ENCODE measurements at regions not wholly inside any gene's neighbourhood (a gene's known extent, or its start where the extent isn't known, plus 50 kb on each side); places are given as distances from the start of the nearest gene placed in this dataset.

DNA sequence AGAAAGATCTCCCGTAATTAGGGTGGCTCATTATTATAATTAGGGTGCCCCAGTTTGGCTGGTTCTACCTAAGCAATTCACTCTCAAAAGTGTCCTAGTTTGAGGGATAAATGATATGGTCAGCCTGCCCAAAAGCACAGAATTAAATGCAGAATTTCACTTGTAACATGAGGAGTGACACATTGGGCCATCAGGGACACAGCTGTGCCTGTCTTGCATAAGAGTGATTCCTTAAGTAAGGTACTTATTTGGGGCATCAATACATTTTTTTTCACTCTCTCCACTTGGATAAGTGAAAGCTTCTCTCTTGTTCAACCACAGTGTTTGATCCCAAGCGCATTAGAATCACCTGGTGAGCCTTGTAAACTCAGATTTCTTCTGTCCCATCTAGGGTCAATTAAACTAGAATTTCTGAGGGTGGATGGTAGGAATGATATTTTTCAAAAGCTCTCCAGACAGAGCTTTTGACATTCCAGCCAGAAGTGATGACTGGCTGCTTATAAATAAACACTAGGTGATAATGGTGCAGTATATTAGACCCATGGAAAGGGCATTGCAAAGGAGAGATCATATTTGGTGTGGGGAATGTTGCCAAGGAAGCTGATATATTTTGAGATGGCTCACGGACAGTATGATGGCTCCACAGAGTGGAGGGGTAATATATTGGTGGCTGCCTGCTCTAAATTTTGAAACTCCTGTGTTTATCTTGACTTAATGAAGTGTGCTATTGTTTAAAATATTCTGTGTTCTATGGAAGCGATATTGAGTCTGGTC lies 458.1 kb upstream of the RASGRP1 start:
- CTCF ChIA-PET = no interaction called here
- no peak for DNase-seq (ENCODE audit: extremely low spot score)
- POLR2A ChIA-PET = no interaction called here

GRCh38 chr15:39025321-39025720 lies 460.7 kb upstream of the RASGRP1 start:
- ChIA-PET CTCF (no interaction called here), POLR2A (no interaction called here)
- TF ChIP-seq, protein P1, sequence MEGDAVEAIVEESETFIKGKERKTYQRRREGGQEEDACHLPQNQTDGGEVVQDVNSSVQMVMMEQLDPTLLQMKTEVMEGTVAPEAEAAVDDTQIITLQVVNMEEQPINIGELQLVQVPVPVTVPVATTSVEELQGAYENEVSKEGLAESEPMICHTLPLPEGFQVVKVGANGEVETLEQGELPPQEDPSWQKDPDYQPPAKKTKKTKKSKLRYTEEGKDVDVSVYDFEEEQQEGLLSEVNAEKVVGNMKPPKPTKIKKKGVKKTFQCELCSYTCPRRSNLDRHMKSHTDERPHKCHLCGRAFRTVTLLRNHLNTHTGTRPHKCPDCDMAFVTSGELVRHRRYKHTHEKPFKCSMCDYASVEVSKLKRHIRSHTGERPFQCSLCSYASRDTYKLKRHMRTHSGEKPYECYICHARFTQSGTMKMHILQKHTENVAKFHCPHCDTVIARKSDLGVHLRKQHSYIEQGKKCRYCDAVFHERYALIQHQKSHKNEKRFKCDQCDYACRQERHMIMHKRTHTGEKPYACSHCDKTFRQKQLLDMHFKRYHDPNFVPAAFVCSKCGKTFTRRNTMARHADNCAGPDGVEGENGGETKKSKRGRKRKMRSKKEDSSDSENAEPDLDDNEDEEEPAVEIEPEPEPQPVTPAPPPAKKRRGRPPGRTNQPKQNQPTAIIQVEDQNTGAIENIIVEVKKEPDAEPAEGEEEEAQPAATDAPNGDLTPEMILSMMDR (IDR thresholded peaks at IDR 0.05; ENCODE audit: control extremely low read depth, extremely low read depth, low read depth, missing control alignments) = no peak
- no peak for DNase-seq (ENCODE audit: extremely low spot score)

More for the DNA sequence above, 458.1 kb upstream of the RASGRP1 start:
- TF ChIP-seq, protein P1 (IDR thresholded peaks at IDR 0.05; ENCODE audit: control extremely low read depth, extremely low read depth, low read depth, missing control alignments) = no peak

GRCh38 chr15:39025881-39026280 lies 461.3 kb upstream of the RASGRP1 start:
- CTCF ChIA-PET = interaction anchor here (1.1 kb wide), 1 partner anchor 169 kb away, joined by 3 read pairs; no protein-coding TSS in a partner anchor
- POLR2A ChIA-PET = no interaction called here
- no peak for DNase-seq (ENCODE audit: extremely low spot score)

GRCh38 chr15:39028069-39028468 lies 463.5 kb upstream of the RASGRP1 start:
- TF ChIP-seq, protein P1 (IDR thresholded peaks at IDR 0.05; ENCODE audit: control extremely low read depth, extremely low read depth, low read depth, missing control alignments) = no peak
- ChIA-PET POLR2A (no interaction called here), CTCF (no interaction called here)
- no peak for DNase-seq (ENCODE audit: extremely low spot score)

More at GRCh38 chr15:39025881-39026280, 461.3 kb upstream of the RASGRP1 start:
- TF ChIP-seq, protein P1 (IDR thresholded peaks at IDR 0.05; ENCODE audit: control extremely low read depth, extremely low read depth, low read depth, missing control alignments) = no peak

DNA sequence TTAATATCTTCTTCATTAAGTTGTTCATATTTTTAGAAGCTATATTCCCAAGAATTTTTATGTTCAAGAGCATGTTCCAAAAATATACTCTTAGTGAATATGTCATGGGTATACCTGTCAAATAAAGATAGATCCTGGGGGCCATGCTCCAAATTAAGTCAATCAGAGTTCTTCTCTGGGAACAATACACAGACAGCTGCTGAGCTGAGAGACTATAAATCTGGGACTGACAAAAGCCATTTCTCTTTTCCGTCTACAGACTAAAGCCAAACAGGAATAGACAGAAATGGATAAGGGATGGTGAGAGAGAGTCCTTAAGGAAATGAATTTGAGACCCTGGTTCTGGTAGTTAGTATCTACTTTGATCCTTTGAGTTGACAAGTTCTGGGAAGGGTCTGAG lies 465.1 kb upstream of the RASGRP1 start:
- TF ChIP-seq, protein P1 (IDR thresholded peaks at IDR 0.05; ENCODE audit: control extremely low read depth, extremely low read depth, low read depth, missing control alignments) = no peak
- ChIA-PET POLR2A (no interaction called here), CTCF (interaction anchor here (1.0 kb wide), 1 partner anchor 10 kb away, joined by 4 read pairs; no protein-coding TSS in a partner anchor)
- no peak for DNase-seq (ENCODE audit: extremely low spot score)

DNA sequence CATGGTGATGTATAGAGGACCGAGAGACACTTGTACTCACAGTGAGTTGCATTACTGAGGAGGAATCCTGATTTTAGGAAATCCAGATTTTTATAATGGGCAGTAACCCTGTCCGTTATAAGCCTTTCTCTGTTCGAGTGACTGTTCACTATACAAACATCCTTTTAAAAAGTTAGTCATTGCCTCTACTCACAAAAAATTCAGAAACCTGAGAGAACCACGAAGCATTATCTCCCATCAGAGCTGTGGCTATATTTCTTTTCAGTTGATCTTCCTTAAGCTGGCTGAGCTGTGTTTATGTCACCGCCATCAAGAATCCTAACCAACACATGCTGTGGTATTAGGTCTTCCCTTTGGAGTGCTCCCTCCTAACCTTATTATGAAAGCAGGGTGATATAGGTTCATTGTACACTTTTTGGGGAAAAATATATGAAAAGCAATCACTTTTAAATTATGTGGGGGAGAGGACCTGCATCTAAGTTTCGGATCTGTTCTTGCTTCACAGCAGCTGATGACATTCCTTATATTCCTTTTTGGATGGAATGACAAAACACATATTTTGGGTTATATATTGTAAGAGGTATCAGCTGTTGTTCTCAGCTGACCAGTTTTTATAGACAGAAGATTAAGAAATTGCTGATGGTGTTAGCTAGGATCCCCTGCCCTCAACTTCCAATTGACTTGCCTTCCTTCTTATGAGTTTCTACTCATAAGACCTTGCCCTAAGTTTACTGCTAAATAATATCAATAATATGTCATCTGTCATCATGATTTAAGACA lies 465.9 kb upstream of the RASGRP1 start:
- ChIA-PET POLR2A (no interaction called here), CTCF (interaction anchor here (0.8 to 1.0 kb wide), 3 partner anchors 12 to 14 kb away, joined by 3 to 4 read pairs (median 3); no protein-coding TSS in a partner anchor)

More for the DNA sequence above, 465.9 kb upstream of the RASGRP1 start:
- TF ChIP-seq, protein P1 (IDR thresholded peaks at IDR 0.05; ENCODE audit: control extremely low read depth, extremely low read depth, low read depth, missing control alignments) = no peak
- no peak for DNase-seq (ENCODE audit: extremely low spot score)

Data from GM10248 (cell line).